ENCODE measurements at regions not wholly inside any gene's neighbourhood (a gene's known extent, or its start where the extent isn't known, plus 50 kb on each side); places are given as distances from the start of the nearest gene placed in this dataset.

DNA sequence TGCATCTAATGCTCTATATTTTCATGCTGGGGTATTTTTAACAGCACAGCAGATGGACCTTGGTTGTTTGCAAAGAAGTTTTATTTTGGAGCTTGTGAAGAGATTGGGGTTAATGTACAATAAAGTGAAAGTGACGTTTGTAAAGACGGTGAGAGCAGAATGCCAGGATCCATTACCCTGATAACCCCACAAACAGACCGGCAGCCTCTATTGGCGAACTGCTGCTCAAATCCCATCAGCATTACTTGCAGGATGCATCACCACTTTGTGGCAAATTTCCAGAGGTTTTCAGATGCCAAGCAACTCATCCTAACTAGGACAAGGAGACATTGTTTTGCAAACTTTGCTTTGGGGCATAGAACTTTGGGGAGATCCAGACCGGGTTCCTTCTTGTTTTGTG, 383.3 kb upstream of the ZNF462 start:
- TF ChIP-seq, protein P1, sequence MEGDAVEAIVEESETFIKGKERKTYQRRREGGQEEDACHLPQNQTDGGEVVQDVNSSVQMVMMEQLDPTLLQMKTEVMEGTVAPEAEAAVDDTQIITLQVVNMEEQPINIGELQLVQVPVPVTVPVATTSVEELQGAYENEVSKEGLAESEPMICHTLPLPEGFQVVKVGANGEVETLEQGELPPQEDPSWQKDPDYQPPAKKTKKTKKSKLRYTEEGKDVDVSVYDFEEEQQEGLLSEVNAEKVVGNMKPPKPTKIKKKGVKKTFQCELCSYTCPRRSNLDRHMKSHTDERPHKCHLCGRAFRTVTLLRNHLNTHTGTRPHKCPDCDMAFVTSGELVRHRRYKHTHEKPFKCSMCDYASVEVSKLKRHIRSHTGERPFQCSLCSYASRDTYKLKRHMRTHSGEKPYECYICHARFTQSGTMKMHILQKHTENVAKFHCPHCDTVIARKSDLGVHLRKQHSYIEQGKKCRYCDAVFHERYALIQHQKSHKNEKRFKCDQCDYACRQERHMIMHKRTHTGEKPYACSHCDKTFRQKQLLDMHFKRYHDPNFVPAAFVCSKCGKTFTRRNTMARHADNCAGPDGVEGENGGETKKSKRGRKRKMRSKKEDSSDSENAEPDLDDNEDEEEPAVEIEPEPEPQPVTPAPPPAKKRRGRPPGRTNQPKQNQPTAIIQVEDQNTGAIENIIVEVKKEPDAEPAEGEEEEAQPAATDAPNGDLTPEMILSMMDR (IDR thresholded peaks at IDR 0.05; ENCODE audit: low read depth, low read length): no peak
- TF ChIP-seq POLR2A (IDR thresholded peaks at IDR 0.05; ENCODE audit: extremely low read depth, insufficient read length): no peak
- no peak for TF ChIP-seq MAX (IDR thresholded peaks at IDR 0.05; ENCODE audit: low read depth, low read length)
- no peak for TF ChIP-seq MYC (IDR thresholded peaks at IDR 0.05; ENCODE audit: low read depth, low read length)

Measured in NB4 (cell line).